B cell (primary cell): ENCODE measurements at regions not wholly inside any gene's neighbourhood (a gene's known extent, or its start where the extent isn't known, plus 50 kb on each side); places are given as distances from the start of the nearest gene placed in this dataset.

Experiments used
- EZH2 ChIP-seq: IDR thresholded peaks from 2 replicates; pipeline ENCODE4 v1.6.1; 2012; ENCODE audit warnings: borderline replicate concordance, low read depth, mild to moderate bottlenecking, moderate library complexity, low read length; ENCODE audit not compliant: insufficient read depth, poor library complexity, severe bottlenecking
- TF ChIP-seq, protein P1 (sequence below): fragments of 200-600 bp; IDR thresholded peaks from one replicate; pipeline ENCODE4 v1.8.0; 2022; ENCODE audit warnings: antibody characterized with exemption, mild to moderate bottlenecking

DNA sequence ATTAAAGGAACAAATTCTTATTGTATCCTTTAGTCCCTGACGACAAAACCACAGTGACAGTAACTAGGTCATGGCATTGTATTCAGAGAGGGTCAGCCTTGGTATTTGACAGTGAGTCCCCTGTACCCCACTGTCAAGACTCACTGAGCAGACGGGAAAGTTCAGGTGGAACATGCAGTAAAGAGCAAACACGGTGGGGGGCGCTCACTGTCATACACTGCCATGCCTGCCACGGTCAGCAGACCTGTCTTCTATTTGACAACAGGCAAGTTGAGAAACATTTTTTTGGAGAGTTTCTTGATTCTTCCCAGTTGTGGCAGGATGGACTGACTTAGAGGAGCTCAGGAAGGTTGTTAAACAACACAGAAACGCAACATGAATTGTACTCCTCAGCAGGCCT, 681.6 kb downstream of the KCNJ18 start:
- TF ChIP-seq, protein P1, sequence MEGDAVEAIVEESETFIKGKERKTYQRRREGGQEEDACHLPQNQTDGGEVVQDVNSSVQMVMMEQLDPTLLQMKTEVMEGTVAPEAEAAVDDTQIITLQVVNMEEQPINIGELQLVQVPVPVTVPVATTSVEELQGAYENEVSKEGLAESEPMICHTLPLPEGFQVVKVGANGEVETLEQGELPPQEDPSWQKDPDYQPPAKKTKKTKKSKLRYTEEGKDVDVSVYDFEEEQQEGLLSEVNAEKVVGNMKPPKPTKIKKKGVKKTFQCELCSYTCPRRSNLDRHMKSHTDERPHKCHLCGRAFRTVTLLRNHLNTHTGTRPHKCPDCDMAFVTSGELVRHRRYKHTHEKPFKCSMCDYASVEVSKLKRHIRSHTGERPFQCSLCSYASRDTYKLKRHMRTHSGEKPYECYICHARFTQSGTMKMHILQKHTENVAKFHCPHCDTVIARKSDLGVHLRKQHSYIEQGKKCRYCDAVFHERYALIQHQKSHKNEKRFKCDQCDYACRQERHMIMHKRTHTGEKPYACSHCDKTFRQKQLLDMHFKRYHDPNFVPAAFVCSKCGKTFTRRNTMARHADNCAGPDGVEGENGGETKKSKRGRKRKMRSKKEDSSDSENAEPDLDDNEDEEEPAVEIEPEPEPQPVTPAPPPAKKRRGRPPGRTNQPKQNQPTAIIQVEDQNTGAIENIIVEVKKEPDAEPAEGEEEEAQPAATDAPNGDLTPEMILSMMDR = no peak
- TF ChIP-seq EZH2 = no peak
